Spleen (tissue), 3 donors: ENCODE measurements at regions not wholly inside any gene's neighbourhood (a gene's known extent, or its start where the extent isn't known, plus 50 kb on each side); places are given as distances from the start of the nearest gene placed in this dataset.
"Not testable (repeated sequence)": the region's sequence is repeated elsewhere in the genome, so short reads cannot be mapped to it uniquely, and the experiment has no call there.

Source experiments
- POLR2A ChIP-seq, 3 donors: fragments of 450-650 bp; IDR thresholded peaks; one replicate each; pipeline ENCODE4 v1.5.1; 2017; ENCODE audit warnings: antibody characterized with exemption in 3 of 3, mild to moderate bottlenecking in 1 of 3
- POLR2AphosphoS5 ChIP-seq, 3 donors: sonication (generic); formaldehyde crosslinking; IDR thresholded peaks; one replicate each; pipeline ENCODE4 v1.5.1; 2017; ENCODE audit warnings: antibody characterized with exemption in 3 of 3

- TF ChIP-seq POLR2AphosphoS5, POLR2A (IDR thresholded peaks at IDR 0.05): not testable (repeated sequence)
These were observed 222.7 kb upstream of the SEMA3C start for GRCh38 chr7:81141257-81142205.
